ENCODE measurements at regions not wholly inside any gene's neighbourhood (a gene's known extent, or its start where the extent isn't known, plus 50 kb on each side); places are given as distances from the start of the nearest gene placed in this dataset.

DNA sequence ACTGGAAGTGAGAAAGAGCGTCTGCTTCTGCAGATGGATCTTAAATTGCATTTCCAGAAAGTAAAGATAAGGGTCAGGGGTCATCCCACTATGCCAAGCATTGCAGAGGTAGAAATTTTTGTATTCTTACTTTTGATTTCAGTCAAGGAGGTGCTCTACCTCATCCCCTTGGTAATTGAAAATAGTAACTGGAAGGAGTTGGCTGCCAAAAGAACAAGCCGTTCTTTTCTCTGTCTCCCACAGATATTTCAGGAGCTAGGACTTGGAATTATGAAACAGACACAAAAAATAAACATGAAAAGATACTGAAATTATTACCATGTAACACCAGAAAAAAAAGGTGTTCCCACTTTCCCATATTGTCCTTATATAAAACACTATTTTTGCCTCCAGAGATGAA is 309.9 kb upstream of the UMPS start:
- H3K4me3 ChIP-seq, result no peak overlapping the region
- H3K27ac ChIP-seq, result no peak overlapping the region
- TF ChIP-seq POLR2A (IDR thresholded peaks at IDR 0.05), result no peak
- 43 to 57% (median 51%) methylated on average over 2 of the region's 2 CpGs for WGBS, 3 donors
- H3K9me3 ChIP-seq, result no peaks in the 10 kb centered on the region
- intact Hi-C loops (cut with DNase I), result no loop called here
- H3K27me3 ChIP-seq, result no peaks in the 10 kb centered on the region
- no peaks in the 10 kb centered on the region for H3K36me3 ChIP-seq
- DNase-seq, result no peak
- no peaks in the 10 kb centered on the region for H3K4me1 ChIP-seq (ENCODE audit: insufficient read depth)

DNA sequence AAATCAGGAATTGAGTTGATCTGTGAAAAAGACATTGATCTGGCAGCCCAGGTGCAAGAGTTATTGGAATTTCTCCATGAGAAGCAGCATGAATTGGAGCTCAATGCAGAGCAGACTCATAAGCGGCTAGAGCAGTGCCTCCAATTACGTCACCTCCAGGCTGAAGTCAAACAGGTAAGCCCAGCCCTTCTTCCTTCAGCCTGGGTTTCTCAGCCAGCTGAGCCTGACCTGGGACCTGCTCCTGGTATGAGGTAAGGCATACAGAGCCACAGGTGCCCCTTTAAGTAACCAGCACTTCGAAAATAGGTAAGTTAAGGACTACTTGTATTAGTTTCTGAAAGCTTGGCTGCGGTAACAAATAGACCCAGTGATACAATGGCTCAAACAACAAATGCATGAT is 307.4 kb upstream of the UMPS start:
- 95 to 97% (median 96%) methylated on average over 4 of the region's 4 CpGs for WGBS, 3 donors
- intact Hi-C loops (cut with DNase I), result no loop called here
- H3K27ac ChIP-seq, result no peak overlapping the region
- H3K36me3 ChIP-seq, result no peaks in the 10 kb centered on the region
- H3K27me3 ChIP-seq, result no peaks in the 10 kb centered on the region
- no peak for DNase-seq
- no peaks in the 10 kb centered on the region for H3K9me3 ChIP-seq
- H3K4me3 ChIP-seq, result no peak overlapping the region
- TF ChIP-seq POLR2A (IDR thresholded peaks at IDR 0.05) (no peak), EP300 (IDR thresholded peaks at IDR 0.05) (no peak)
- no peaks in the 10 kb centered on the region for H3K4me1 ChIP-seq (ENCODE audit: insufficient read depth)

DNA sequence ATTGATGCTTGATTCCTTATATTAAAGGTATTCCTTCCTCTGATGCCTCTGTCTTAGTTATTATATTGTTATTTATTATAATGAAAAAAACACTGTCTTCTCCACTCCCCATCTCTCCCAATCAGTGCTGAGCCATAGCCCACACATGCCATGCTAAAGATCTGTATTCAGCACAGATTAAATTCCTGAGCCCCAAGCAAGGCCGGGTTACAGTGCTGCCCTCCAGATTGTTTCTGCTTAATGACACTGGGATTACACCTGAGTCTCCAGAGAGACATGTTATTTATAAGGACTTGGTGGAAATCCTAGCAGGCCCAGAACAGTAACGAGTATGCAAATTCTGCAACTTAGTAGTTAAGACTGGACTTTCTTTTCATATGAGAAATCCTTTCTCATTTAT is 305.9 kb upstream of the UMPS start:
- Histone ChIP-seq H3K27me3 (no peaks in the 10 kb centered on the region), H3K9me3 (no peaks in the 10 kb centered on the region), H3K4me3 (no peak overlapping the region), H3K36me3 (no peaks in the 10 kb centered on the region), H3K27ac (no peak overlapping the region), H3K4me1 (ENCODE audit: insufficient read depth) (no peaks in the 10 kb centered on the region)
- intact Hi-C loops (cut with DNase I), result no loop called here
- no peak for DNase-seq
- WGBS, 3 donors, result 65 to 83% (median 74%) methylated on average over 2 of the region's 2 CpGs
- TF ChIP-seq POLR2A (IDR thresholded peaks at IDR 0.05) (no peak), EP300 (IDR thresholded peaks at IDR 0.05) (no peak)
- TF ChIP-seq, protein P1, sequence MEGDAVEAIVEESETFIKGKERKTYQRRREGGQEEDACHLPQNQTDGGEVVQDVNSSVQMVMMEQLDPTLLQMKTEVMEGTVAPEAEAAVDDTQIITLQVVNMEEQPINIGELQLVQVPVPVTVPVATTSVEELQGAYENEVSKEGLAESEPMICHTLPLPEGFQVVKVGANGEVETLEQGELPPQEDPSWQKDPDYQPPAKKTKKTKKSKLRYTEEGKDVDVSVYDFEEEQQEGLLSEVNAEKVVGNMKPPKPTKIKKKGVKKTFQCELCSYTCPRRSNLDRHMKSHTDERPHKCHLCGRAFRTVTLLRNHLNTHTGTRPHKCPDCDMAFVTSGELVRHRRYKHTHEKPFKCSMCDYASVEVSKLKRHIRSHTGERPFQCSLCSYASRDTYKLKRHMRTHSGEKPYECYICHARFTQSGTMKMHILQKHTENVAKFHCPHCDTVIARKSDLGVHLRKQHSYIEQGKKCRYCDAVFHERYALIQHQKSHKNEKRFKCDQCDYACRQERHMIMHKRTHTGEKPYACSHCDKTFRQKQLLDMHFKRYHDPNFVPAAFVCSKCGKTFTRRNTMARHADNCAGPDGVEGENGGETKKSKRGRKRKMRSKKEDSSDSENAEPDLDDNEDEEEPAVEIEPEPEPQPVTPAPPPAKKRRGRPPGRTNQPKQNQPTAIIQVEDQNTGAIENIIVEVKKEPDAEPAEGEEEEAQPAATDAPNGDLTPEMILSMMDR (IDR thresholded peaks at IDR 0.05), result no peak

DNA sequence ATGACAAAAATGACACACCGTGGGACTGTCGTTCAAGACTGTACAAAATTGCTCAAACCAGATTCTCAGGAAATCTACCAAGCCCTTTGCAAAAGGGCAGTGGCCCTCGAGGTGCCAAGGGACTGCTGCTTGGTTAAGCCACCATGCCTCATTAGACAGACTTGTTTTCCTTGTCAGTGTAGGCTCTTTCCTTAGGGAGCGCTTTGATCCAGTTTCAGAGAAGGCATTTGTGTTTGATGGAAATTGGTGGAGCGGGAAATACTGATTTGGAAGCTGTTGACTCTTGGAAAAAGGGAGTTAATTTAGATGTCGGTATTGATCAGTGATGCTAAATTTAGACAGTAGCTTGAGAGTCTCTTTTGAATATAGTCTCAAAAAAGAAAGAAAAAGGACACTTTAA is 304.3 kb upstream of the UMPS start:
- Histone ChIP-seq H3K36me3 (no peaks in the 10 kb centered on the region), H3K4me1 (ENCODE audit: insufficient read depth) (no peaks in the 10 kb centered on the region), H3K27me3 (no peaks in the 10 kb centered on the region), H3K4me3 (no peak overlapping the region), H3K9me3 (no peaks in the 10 kb centered on the region), H3K27ac (no peak overlapping the region)
- DNase-seq, result no peak
- 89 to 94% (median 94%) methylated on average over 6 of the region's 6 CpGs for WGBS, 3 donors
- intact Hi-C loops (cut with DNase I), result no loop called here
- TF ChIP-seq EP300 (IDR thresholded peaks at IDR 0.05), result no peak

DNA sequence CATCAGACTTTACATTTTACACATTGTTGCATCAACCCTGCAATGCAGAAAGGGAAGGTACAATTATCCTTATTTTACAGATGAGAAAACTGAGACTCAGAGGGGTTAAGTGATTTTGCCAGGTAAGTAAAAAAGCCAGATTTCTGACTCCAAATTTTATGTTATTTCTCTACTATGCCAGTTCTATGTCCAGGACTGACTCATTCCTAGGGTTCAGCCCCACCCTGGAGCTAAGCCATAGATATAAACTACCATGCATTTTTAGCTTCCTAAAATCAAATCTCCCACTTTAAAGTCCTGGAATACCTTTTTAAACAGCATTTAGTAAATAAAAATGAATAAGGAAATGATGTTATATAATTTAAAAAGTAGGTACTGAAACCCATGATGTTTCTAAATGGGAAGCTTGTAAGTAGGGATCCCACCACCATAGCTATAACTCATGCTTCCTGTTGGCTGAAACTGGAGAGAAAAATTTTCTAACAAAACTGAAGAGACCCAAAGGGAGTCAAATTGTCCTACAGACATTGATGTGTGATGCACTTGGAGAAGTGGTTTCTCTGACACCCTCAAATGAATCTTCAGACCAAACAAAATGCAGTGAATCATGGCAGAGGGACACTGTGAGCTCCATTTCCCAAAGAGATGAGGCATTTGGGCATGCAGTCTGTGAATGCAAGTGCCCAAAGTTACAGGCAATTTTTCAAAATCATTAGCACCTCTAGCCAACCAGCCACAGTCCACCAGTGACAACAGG is 301.7 kb upstream of the UMPS start:
- H3K27ac ChIP-seq, result no peak overlapping the region
- intact Hi-C loops (cut with DNase I), result no loop called here

More for the DNA sequence above, 301.7 kb upstream of the UMPS start:
- Histone ChIP-seq H3K36me3 (no peaks in the 10 kb centered on the region), H3K9me3 (no peaks in the 10 kb centered on the region), H3K27me3 (no peaks in the 10 kb centered on the region), H3K4me3 (no peak overlapping the region), H3K4me1 (ENCODE audit: insufficient read depth) (no peaks in the 10 kb centered on the region)
- no peak for DNase-seq
- no peak for TF ChIP-seq EP300 (IDR thresholded peaks at IDR 0.05)
- no peak for TF ChIP-seq POLR2A (IDR thresholded peaks at IDR 0.05)
- TF ChIP-seq, protein P1 (IDR thresholded peaks at IDR 0.05), result no peak
